ENCODE measurements at regions not wholly inside any gene's neighbourhood (a gene's known extent, or its start where the extent isn't known, plus 50 kb on each side); places are given as distances from the start of the nearest gene placed in this dataset.
"Not testable (repeated sequence)": the region's sequence is repeated elsewhere in the genome, so short reads cannot be mapped to it uniquely, and the experiment has no call there.

GRCh38 chr2:180235506-180235905 lies 228.4 kb upstream of the CWC22 start:
- TF ChIP-seq CTCF (IDR thresholded peaks at IDR 0.05; ENCODE audit: poor library complexity, severe bottlenecking); EP300 (conservative IDR thresholded peaks at IDR 0.05; ENCODE audit: poor library complexity, severe bottlenecking); EZH2 (IDR thresholded peaks at IDR 0.05; ENCODE audit: borderline replicate concordance, insufficient read depth, low read length, poor library complexity, severe bottlenecking); TAF1 (IDR thresholded peaks at IDR 0.05; ENCODE audit: low read depth); REST (IDR thresholded peaks at IDR 0.05; ENCODE audit: borderline replicate concordance); POLR2AphosphoS5 (IDR thresholded peaks at IDR 0.05); SMC3 (conservative IDR thresholded peaks at IDR 0.05; ENCODE audit: poor library complexity): not testable (repeated sequence)

All from neural cell (in vitro differentiated cells).